Glutamatergic neuron (in vitro differentiated cells): ENCODE measurements at regions not wholly inside any gene's neighbourhood (a gene's known extent, or its start where the extent isn't known, plus 50 kb on each side); places are given as distances from the start of the nearest gene placed in this dataset.

ENCODE experiments used
- DNase-seq: peaks from one replicate; pipeline ENCODE4 v3.0.0; 2022
- H3K27ac Mint-ChIP-seq: one replicate; pipeline ENCODE4 v1.8.0; 2020; ENCODE audit warnings: mild to moderate bottlenecking, mixed read lengths, inconsistent platforms; ENCODE audit not compliant: unreplicated experiment
- H3K27me3 Mint-ChIP-seq: one replicate; pipeline ENCODE4 v1.8.0; 2020; ENCODE audit warnings: mild to moderate bottlenecking, moderate library complexity, mixed read lengths, inconsistent platforms; ENCODE audit not compliant: unreplicated experiment
- H3K36me3 Mint-ChIP-seq: one replicate; pipeline ENCODE4 v1.8.0; 2020; ENCODE audit warnings: mild to moderate bottlenecking, mixed read lengths, inconsistent platforms; ENCODE audit not compliant: unreplicated experiment
- H3K4me1 Mint-ChIP-seq: one replicate; pipeline ENCODE4 v1.8.0; 2020; ENCODE audit warnings: mild to moderate bottlenecking, low read depth, mixed read lengths, inconsistent platforms; ENCODE audit not compliant: unreplicated experiment
- H3K4me3 Mint-ChIP-seq: one replicate; pipeline ENCODE4 v1.8.0; 2020; ENCODE audit warnings: mild to moderate bottlenecking, mixed read lengths, inconsistent platforms; ENCODE audit not compliant: unreplicated experiment
- H3K9me3 Mint-ChIP-seq: one replicate; pipeline ENCODE4 v1.8.0; 2020; ENCODE audit warnings: mild to moderate bottlenecking, moderate library complexity, mixed read lengths, inconsistent platforms; ENCODE audit not compliant: unreplicated experiment
- TF ChIP-seq, protein P1 (sequence below): fragments of 200-600 bp; sonication (generic); IDR thresholded peaks from one replicate; pipeline ENCODE4 v1.5.0; 2021; ENCODE audit not compliant: partially characterized antibody, unreplicated experiment

GRCh38 chr1:187474336-187474735 lies 645.6 kb downstream of the PLA2G4A start:
- H3K4me1 Mint-ChIP-seq: peaks cover 2% of the 10 kb centered on the region
- H3K4me3 Mint-ChIP-seq: no peak overlapping the region
- H3K9me3 Mint-ChIP-seq: no peaks in the 10 kb centered on the region
- TF ChIP-seq, protein P1, sequence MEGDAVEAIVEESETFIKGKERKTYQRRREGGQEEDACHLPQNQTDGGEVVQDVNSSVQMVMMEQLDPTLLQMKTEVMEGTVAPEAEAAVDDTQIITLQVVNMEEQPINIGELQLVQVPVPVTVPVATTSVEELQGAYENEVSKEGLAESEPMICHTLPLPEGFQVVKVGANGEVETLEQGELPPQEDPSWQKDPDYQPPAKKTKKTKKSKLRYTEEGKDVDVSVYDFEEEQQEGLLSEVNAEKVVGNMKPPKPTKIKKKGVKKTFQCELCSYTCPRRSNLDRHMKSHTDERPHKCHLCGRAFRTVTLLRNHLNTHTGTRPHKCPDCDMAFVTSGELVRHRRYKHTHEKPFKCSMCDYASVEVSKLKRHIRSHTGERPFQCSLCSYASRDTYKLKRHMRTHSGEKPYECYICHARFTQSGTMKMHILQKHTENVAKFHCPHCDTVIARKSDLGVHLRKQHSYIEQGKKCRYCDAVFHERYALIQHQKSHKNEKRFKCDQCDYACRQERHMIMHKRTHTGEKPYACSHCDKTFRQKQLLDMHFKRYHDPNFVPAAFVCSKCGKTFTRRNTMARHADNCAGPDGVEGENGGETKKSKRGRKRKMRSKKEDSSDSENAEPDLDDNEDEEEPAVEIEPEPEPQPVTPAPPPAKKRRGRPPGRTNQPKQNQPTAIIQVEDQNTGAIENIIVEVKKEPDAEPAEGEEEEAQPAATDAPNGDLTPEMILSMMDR: no peak
- H3K27ac Mint-ChIP-seq: no peak overlapping the region
- H3K36me3 Mint-ChIP-seq: no peaks in the 10 kb centered on the region
- no peak for DNase-seq
- H3K27me3 Mint-ChIP-seq: no peaks in the 10 kb centered on the region

DNA sequence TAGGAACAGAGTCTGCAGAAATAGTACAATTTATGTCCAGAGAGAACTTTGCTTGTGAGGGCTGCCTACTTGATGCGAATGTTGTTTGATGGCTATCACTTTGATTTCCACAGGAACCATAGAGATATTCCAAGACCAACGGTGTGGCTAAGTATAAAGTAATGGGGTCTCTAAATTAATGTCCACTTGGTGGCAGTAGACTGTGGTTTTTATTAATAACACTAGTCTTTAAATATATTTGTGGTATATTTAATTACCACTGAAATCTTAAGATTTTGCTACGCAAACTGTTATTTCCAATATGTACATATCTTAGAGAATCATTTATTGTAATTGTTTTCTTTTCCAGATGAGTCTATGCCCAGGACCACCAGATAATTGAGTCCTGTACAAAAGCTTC lies 647.9 kb downstream of the PLA2G4A start:
- Mint-ChIP-seq H3K9me3 (no peaks in the 10 kb centered on the region), H3K4me1 (peaks cover 2% of the 10 kb centered on the region), H3K36me3 (no peaks in the 10 kb centered on the region), H3K4me3 (no peak overlapping the region), H3K27ac (no peak overlapping the region), H3K27me3 (no peaks in the 10 kb centered on the region)
- no peak for DNase-seq
- TF ChIP-seq, protein P1: no peak

- H3K4me3 Mint-ChIP-seq: no peak overlapping the region
- TF ChIP-seq, protein P1: no peak
- H3K4me1 Mint-ChIP-seq: peaks cover 2% of the 10 kb centered on the region
- no peak overlapping the region for H3K27ac Mint-ChIP-seq
- DNase-seq: no peak
- no peaks in the 10 kb centered on the region for H3K27me3 Mint-ChIP-seq
- no peaks in the 10 kb centered on the region for H3K9me3 Mint-ChIP-seq
- no peaks in the 10 kb centered on the region for H3K36me3 Mint-ChIP-seq
Observed at GRCh38 chr1:187477103-187477502, 648.4 kb downstream of the PLA2G4A start.

GRCh38 chr1:187477535-187477934 lies 648.8 kb downstream of the PLA2G4A start:
- H3K9me3 Mint-ChIP-seq: no peaks in the 10 kb centered on the region
- TF ChIP-seq, protein P1: no peak
- no peak for DNase-seq
- H3K4me1 Mint-ChIP-seq: peaks cover 2% of the 10 kb centered on the region
- no peaks in the 10 kb centered on the region for H3K27me3 Mint-ChIP-seq
- H3K4me3 Mint-ChIP-seq: no peak overlapping the region
- H3K36me3 Mint-ChIP-seq: no peaks in the 10 kb centered on the region
- no peak overlapping the region for H3K27ac Mint-ChIP-seq

DNA sequence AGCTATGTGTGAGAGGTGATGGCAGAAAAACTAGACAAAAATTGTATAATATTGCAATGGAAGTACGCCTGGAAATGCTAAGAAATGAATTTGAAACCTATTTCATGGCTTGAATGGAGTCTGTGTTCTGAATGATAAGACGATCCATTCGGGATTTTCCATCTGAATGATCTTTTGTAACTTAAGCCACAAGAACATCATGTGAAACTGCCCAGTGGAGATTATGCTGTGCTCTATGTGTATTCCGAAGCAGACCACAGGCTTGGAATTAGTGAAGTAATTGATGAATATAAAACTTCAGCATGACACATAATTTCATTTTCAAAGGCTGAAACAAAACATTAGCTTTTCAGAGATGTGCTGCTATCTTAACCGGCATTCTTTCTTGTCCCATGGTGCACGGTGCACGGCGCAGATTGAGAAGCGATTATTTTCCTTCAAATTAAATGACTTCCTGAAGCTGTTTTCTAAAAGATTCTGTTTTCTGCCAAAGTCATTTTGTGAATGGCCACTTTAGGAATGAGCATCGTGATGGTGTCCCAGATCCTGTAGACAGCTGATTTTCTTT lies 652.9 kb downstream of the PLA2G4A start:
- DNase-seq: no peak
- Mint-ChIP-seq H3K4me1 (no peaks in the 10 kb centered on the region), H3K4me3 (no peak overlapping the region), H3K27ac (no peak overlapping the region), H3K9me3 (no peaks in the 10 kb centered on the region), H3K27me3 (no peaks in the 10 kb centered on the region), H3K36me3 (no peaks in the 10 kb centered on the region)
- TF ChIP-seq, protein P1: no peak
